GM12872 (cell line): ENCODE measurements at regions not wholly inside any gene's neighbourhood (a gene's known extent, or its start where the extent isn't known, plus 50 kb on each side); places are given as distances from the start of the nearest gene placed in this dataset.

Experiments used
- CTCF ChIP-seq: IDR thresholded peaks from 3 replicates; pipeline ENCODE4 v1.5.1; 2011; ENCODE audit warnings: low read depth, mild to moderate bottlenecking, low read length, moderate library complexity; ENCODE audit not compliant: insufficient read depth

GRCh38 chr5:88495810-88496209 lies 227.2 kb upstream of the TMEM161B start:
- TF ChIP-seq CTCF: no peak

- TF ChIP-seq CTCF: no peak
These were observed 222.2 kb upstream of the TMEM161B start for GRCh38 chr5:88490874-88491273.

GRCh38 chr5:88489364-88489763 lies 220.7 kb upstream of the TMEM161B start:
- no peak for TF ChIP-seq CTCF

GRCh38 chr5:88488561-88488960 lies 219.9 kb upstream of the TMEM161B start:
- no peak for TF ChIP-seq CTCF

- TF ChIP-seq CTCF: no peak
These were observed 219.5 kb upstream of the TMEM161B start for GRCh38 chr5:88488130-88488529.

- no peak for TF ChIP-seq CTCF
These were observed 218.4 kb upstream of the TMEM161B start for GRCh38 chr5:88487066-88487465.

GRCh38 chr5:88486431-88486830 lies 217.8 kb upstream of the TMEM161B start:
- no peak for TF ChIP-seq CTCF

- TF ChIP-seq CTCF: no peak
These were observed 216.9 kb upstream of the TMEM161B start for GRCh38 chr5:88485531-88485930.
